CD1c-positive myeloid dendritic cell (primary cell): ENCODE measurements at regions not wholly inside any gene's neighbourhood (a gene's known extent, or its start where the extent isn't known, plus 50 kb on each side); places are given as distances from the start of the nearest gene placed in this dataset.
A peak's percentile ranks its signal among the peaks of the same experiment; 100 is the strongest.
"Not testable (repeated sequence)": the region's sequence is repeated elsewhere in the genome, so short reads cannot be mapped to it uniquely, and the experiment has no call there.

Source experiments
- DNase-seq: peaks from one replicate; pipeline ENCODE4 v3.0.0-alpha.2; 2016; ENCODE audit errors: extremely low spot score

DNA sequence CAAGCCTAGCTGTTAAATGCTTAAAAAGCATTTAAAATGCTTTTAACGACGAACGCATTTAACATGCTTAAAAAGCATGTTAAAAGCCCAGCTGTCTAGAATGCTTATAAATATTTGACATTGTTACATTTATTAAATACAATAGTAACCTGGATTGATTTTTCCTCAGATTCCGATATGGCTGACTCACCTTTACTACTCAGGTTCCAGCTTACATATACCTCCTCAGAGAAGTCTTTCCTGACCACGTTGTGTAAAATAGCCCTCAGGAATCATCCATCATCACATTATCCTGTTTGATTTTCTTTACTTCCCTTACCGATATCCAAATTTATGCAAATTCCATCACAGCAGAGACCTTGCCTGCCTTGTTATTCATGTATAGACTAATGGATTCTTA, 51.4 kb downstream of the SLC41A2 start:
- no peak for DNase-seq

DNA sequence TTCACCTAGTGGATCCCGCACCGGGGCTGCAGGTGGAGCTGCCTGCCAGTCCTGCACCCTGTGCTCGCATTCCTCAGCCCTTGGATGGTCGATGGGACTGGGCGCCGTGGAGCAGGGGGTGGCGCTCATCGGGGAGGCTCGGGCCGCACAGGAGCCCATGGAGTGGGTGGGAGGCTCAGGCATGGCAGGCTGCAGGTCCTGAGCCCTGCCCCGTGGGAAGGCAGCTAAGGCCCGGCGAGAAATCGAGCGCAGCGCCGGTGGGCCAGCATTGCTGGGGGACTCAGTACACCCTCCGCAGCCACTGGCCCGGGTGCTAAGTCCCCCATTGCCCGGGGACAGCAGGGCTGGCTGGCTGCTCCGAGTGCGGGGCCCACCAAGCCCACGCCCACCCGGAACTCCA, 52.6 kb downstream of the SLC41A2 start:
- DNase-seq: not testable (repeated sequence)

DNA sequence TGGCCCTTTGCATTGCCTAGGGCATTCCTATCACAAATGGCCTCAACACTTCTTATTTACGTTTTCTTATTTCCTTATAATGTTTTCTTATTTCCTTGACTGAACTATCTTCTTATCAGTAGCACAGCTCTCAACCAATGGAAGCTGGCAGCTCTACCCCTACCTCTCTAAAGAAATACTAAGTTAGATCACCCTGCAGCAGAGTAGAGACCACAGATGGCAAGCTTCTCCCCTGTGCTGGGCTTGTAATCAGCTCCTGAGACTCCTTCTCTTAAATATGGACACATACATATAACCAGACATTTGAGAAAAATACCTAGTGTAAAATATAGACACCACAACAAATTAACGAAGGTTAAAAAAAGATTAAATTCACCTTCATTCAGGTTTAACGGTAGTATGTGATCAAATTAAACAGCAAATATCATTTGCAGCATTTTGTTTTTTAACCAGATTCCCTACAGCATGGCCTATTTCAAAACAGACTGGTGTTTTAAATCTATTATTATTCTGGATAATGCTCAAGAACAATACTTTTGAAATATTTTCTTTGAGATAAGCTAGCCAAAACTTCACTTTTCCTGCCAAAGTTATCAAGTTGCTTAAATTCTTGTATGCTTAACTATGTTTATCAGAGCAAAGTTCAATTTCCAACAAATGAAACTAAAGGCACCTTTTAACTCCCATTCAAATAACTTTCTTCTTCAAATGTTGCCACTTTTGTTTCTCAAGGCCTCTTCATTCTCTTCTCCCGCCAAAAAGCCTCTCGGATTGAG, 54.3 kb downstream of the SLC41A2 start:
- no peak for DNase-seq

DNA sequence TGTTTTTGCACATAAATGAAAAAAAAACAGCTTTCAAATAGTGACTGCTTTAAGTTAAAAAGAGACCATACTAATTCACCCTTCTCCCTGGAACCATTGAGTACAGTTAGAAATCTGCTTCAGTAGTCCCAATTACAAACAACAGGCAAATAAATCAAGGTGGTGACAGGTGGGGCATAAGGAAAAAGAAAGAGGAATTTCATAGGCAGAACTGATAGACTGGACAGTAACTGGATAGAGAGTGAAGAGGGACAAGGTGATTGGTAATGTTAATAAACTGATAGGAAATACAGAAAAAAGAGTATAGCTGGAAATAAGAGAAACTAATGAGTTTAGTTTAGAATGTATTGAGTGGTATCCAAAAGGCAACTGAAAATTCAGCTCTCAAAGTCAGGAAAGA, 56.0 kb downstream of the SLC41A2 start:
- DNase-seq: no peak

DNA sequence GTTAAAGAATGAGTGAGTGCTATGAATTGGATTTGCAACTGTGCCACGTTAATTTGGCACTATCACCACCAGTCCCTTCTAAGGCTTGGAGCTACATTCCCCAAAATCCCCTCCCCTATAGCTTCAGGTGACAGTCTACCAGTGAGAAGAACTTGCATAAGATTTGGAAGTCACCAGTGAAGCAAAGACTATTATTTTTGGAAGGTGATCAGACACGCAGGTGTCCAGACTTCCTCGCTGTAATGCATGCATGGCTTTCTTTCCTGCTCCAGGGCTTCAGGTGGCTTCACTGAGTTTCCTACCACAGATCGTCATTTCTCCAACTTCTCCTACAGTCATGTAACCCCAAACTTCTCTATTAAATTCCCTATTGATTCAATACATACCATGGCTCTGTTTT, 61.4 kb downstream of the SLC41A2 start:
- DNase-seq: no peak

DNA sequence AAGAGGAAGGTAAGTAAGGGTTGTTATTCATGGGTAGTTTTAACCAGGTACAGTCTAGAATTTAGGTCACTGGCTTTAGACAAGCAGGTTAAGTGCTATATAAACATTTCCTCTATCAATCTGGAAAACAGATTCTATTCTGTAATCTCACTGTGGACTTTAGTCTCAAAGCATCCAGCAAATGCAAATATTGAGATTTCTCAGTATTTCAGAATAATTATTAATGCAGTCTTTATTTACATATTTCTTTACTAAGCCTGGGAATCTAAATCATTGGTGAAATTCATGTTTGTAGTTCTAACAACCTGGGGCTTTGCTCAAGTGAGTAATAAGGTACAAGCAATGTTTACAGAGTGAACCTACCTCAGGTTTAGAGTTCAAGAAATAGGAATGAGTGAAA, 61.9 kb downstream of the SLC41A2 start:
- DNase-seq: no peak

DNA sequence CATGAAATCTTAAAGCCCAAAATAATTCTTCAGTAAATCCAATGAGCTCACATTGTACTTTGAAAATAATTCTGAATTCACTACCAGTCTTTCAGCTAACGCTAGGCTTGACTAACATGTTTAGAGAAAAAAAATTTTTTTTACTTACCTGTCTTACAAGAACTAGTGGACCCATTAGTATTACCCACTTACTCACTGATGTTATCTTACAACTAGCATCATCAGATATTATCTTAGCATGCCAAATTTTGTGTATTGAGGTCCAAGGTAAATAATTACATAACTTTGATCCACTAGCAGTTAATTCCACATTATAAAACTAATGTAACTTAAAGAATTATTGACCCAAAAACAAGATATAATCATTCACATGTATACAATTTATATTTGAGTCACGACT, 62.7 kb downstream of the SLC41A2 start:
- DNase-seq: no peak

DNA sequence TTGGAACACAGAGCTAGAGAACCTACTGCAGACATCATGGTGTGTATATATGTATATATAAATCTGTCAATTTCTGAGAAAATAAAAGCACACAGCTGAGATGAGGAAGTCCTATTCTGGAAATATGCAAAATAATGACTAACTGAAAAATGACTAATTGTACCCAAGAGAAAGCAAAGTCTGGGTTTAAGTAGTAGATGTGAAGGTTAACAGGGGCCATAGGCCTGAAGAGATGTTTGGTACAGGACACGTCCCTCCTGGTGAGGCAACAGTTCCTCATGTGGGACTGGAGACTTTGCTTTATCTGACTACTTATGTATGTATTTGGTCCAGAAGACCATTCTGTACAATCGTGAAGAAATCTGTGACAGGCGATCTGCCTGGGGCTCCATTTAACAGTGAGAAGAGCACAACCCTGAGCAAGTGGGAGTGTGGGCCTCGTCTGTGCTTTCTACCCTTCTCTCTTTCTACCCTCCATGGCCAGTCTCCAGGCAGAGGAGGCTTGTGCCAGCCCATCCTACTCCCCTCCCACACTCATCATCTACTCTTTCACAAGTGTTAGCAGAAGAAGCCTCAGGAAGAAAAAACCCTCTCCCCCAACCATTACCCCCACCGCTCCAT, 67.5 kb downstream of the SLC41A2 start:
- DNase-seq: peak; percentile 55

DNA sequence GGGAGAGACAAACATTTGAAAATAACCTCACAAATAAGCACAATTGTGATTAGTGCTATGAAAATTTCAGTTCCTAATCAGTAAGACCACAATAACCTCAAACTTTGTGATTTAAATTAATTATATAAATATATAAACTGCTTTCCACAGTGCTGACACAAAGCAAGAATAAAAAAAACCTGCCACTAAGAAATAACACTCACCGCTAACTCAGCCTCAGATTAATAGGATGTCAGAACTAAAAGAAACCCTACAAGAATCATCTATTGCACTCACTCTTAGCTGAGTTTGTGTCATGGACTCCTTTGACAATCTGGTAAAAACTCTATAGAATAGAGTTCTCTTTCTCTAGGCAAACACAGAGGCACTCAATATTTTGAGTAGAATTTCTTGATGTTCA, 68.4 kb downstream of the SLC41A2 start:
- no peak for DNase-seq

DNA sequence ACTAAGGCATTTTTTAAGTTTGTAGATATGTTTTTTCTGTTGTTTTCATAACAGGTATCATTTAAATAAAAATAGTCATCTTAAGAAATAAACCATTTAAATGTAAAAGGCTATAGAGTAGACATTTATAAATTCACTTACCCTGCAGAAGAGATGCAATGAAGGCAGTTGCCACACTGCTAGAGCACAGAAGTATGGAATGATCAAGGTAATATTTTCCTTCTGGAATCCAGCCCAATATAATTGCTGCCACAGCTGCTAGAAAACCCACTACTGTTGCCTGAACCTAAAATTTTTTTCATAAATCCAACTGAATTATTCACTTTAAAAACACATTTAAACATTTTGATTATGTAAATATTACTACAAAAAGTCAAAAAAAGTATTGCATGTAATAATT, 69.2 kb downstream of the SLC41A2 start:
- no peak for DNase-seq

DNA sequence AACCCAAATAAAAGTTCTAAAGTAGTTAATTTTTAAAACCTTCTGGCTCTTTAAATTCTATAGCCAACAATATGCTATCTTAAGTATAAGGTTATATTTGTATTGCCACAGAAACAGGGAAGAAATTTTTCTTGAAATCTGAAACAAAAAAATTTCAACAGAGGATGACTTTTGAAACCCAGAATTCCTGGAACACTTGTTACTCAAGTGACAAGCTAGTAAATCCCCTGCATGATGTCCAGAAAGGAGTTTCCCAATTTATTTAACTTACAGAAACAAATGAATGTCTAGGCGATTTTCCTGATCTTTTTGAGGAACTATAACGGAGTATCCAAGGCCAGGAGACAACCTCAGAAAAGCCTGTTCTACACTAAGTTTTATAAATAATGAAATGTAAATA, 69.6 kb downstream of the SLC41A2 start:
- peak; percentile 43 for DNase-seq

DNA sequence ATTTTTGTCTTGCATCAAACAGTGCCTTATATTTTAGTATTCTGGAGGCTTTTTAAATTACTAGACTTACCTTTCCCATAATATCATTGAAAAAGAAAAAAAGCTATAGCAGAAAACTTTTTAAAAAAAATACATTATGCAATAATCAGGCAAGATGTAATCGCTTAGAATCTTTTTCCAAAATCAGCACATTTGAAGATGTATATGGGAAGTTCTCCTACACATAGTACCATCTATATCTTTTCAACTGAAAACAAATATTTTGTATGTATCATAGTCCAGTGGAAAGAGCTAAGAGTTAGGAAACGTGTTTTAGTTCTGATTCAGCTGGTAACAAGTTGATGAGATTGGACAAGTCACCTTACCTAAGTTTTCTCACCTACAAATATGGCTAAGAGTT, 70.6 kb downstream of the SLC41A2 start:
- DNase-seq: peak; percentile 5

DNA sequence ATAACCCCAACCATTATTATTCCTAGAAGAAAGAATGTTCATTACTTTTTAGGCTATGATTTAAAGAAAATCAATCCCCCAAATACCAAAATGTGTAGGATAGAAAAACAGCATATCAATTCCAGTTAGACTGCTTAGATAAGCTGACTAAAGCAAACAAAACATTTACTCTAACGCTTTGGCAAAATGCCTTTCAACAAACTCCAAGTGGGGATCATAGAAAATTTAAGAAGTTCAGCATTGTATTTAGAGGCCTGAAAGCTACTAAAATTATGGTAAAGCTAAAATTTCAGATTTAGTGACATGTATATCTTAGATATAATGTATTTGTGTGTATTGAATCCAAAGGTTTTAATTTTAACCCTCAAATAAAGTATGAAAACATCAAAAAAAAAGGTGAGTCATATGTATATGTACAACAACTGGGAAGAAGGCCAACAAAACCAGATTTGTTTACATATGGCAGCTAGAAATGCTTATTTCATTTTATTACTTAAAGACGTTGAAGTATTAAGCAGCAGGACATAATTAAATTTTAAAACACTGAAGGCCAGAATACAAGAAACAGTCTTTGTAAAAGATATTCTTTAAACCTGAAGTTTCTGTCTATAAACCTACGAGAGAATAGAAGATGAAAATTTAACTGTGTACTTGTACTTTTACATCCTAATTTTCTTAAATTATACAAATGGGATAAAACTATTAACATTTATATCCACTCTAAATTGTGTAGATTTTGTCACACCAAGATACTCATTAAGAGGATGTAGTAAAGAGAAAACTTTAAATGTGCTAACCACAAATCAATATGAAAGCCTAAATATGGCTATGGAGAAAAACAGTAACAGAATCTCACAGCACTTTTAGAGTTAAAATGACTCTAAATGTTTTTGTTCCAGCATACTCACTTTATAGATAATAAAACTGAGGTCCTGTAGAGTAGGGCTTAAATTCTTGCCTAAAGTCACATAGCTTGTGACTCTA, 71.4 kb downstream of the SLC41A2 start:
- DNase-seq: no peak

DNA sequence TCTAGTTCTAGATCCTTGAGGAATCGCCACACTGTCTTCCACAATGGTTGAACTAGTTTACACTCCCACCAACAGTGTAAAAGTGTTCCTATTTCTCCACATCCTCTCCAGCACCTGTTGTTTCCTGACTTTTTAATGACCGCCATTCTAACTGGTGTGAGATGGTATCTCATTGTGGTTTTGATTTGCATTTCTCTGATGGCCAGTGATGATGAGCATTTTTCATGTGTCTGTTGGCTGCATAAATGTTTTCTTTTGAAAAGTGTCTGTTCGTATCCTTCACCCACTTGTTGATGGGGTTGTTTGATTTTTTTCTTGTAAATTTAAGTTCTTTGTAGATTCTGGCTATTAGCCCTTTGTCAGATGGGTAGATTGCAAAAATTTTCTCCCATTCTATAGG, 79.2 kb downstream of the SLC41A2 start:
- not testable (repeated sequence) for DNase-seq

DNA sequence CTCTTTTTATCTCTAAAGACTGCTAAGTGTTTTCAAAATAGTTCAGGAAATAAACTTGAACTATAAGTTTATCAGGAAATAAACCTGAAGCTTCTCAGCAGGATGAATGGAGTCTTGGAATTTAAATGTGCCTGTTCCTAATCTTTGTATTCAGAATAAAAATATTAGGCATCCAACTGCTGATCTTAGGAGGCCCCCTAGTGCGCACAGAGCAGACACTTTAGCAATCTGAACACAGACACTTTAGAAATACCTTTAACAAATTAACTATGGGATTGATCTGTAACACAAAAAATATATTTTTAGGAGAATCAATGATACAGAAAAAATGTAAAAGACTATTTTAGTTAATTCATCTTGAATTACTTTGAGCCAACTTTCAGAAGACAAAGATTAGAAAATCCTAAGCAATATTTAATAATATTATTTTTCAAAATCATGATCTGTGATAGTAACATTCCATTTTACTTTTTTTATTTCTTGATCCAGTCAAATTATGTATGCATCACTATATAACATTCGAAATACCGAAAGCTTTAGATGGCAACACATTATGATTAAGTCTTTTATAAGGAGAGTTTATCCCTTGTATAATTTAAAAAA, 80.9 kb downstream of the SLC41A2 start:
- DNase-seq: peak; percentile 22

DNA sequence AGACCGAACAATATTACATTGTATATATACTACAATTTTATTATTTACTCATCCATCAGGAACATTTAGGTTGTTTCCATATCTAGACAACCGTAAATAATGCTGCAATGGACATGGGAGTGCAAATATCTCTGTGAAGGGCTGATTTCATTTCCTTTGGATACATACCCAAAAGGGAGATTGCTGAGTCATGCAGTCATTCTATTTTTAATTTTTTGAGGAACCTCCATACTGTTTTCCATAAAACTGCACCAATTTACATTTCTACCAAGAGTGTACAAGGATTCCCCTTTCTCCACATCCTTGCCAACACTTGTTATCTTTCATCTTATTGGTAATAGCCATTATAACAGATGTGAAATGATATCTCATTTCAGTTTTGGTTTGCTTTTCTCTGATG, 84.7 kb downstream of the SLC41A2 start:
- peak; percentile 20 for DNase-seq

DNA sequence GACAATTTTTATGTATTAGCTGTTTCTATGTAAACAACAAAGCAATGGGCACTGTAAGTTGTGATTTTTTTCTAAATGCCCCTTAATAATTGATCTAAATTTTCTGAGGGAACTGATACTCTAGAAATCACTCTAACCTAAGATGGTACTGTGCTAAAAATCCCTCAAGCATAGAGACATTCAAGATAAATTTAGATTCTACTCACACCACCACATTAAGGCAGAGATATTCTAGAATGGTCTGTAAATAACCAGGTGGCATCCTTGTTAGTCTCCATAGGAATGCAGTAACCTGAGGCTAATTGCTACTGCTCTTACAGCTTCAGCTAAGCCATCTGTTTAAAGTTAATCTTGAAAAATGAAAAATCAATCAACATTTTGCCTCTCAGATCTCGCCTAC, 87.3 kb downstream of the SLC41A2 start:
- DNase-seq: no peak

DNA sequence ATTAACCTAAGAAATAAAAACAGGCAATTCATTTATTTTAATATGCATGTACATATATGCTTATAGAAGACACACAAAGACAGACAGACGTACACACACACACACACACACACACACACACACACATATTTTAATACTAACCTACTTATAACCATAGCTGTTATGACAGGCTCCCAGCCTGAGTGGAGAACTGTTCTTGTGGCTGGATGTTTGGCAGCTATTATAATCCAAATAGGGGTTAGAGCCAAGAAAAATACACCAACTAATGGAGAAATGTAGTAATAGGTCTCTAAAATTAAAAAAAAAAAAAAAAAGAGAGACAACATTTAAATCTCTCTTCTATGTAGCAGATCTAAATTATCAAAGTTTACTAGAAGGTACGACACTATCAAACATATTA, 91.8 kb downstream of the SLC41A2 start:
- DNase-seq: no peak

DNA sequence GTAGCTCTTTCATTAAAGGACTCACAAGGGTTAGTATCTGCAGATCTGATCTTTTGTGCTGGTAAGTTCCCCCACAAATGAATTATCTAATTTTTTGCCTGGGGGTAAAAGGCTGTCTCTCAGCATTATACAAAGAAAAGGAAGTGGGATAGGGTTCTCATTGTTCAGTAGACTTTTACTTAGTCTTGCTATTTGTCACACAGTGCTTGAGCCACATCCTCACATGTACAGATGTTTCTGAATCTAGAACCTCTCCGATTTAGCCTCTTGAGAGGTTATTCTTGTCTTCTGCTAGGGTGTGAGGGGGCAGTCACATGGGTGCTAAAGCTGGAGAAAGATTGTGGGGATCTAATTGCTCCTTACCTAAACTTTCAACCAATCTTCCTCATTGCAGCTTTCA, 93.0 kb downstream of the SLC41A2 start:
- DNase-seq: no peak

DNA sequence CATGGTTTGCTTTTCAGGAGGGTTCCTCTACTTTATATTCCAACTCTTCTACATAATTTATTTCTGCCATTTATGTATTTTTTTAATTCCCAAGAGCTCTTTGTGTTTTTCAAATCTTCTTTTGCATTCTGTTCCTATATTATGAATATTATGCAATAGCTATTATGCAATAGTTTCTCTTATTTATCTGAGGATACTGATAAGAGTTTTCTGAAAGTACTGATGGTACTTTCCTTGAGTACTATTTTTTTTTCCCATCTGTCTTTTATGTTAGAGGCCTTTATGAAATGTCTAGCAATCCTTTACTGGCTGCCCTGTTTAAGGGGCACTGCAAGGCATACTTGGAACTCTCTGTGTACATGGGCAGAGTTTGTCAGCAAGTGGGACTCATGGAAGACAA, 93.4 kb downstream of the SLC41A2 start:
- DNase-seq: no peak

DNA sequence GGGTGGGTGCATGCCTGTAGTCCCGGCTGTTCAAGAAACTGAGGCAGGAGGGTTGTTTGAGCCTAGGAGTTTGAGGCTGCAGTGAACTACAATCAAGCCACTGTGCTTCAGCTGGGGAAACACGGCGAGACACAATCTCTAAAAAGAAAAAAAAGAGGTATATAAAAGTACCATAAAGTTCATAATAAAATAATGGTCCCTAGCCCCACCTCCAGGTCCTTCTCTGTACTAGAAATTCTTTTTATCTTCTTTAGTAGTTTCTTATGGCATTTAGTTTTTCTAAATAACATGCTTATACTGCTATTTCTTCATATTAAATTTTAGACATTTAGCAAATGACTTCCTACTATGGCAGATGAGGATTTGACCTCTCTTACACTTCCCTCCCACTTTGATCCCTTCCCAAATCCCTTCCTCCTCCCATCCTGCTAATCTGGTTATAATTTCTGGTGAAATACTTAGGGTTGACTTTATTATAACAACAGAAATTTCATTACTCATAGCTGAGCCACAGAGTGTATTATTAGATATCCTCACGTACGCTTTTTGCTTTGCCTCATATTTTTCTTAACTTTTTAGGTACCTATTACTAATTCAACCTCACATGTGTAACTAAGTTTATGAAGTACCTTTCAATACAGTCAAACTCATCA, 94.7 kb downstream of the SLC41A2 start:
- DNase-seq: no peak
